Uterus (tissue), 3 donors: ENCODE measurements at regions not wholly inside any gene's neighbourhood (a gene's known extent, or its start where the extent isn't known, plus 50 kb on each side); places are given as distances from the start of the nearest gene placed in this dataset.

Source experiments
- DNase-seq, 2 donors: peaks; one replicate each; pipeline ENCODE4 v3.0.0-alpha.2; 2019 to 2020
- H3K27ac ChIP-seq, 2 donors: fragments of 200-600 bp; sonication (generic); 1 replicate in 1 of 2; 2 replicates in 1 of 2; pipeline ENCODE4 v1.5.1; 2016 to 2018
- H3K27me3 ChIP-seq, 2 donors: fragments of 200-600 bp; sonication (generic); one replicate each; pipeline ENCODE4 v1.5.1; 2018 to 2019; ENCODE audit warnings: control low read depth in 1 of 2
- H3K36me3 ChIP-seq, 2 donors: fragments of 200-600 bp; sonication (generic); one replicate each; pipeline ENCODE4 v1.5.1; 2019; ENCODE audit warnings: control low read depth in 1 of 2
- H3K4me1 ChIP-seq, 2 donors: fragments of 200-600 bp; sonication (generic); one replicate each; pipeline ENCODE4 v1.5.1; 2018 to 2019; ENCODE audit warnings: control low read depth in 1 of 2
- H3K4me3 ChIP-seq, 2 donors: fragments of 200-600 bp; sonication (generic); 1 replicate in 1 of 2; 2 replicates in 1 of 2; pipeline ENCODE4 v1.5.1; 2018 to 2019; ENCODE audit warnings: mild to moderate bottlenecking in 1 of 2
- H3K9me3 ChIP-seq, 2 donors: fragments of 200-600 bp; sonication (generic); one replicate each; pipeline ENCODE4 v1.5.1; 2019; ENCODE audit warnings: control low read depth in 1 of 2
- POLR2A ChIP-seq, 2 donors: fragments of 450-650 bp; IDR thresholded peaks; one replicate each; pipeline ENCODE4 v1.6.1; 2016; ENCODE audit warnings: antibody characterized with exemption in 2 of 2, mild to moderate bottlenecking in 1 of 2, moderate library complexity in 1 of 2
- intact Hi-C: fragments of 100-400 bp; cut with DNase I; formaldehyde crosslinking; loops from one replicate; pipeline ENCODE4 v1.15.1; 2023; ENCODE audit warnings: low total_unique reads
- TF ChIP-seq, protein P1 (sequence below), 4 experiments: fragments of 200-600 bp in 2 of 4; fragments of 450-650 bp in 2 of 4; sonication (generic) in 2 of 4; IDR thresholded peaks; one replicate each; pipeline ENCODE4 v1.5.1; 2016 to 2019; ENCODE audit warnings: antibody characterized with exemption in 4 of 4, mild to moderate bottlenecking in 2 of 4, moderate library complexity in 1 of 4
- donor health status: DM: yes; HTN: yes; CAD: no.

GRCh38 chr7:138369797-138370196 is 90.3 kb upstream of the TRIM24 start:
- TF ChIP-seq POLR2A (IDR thresholded peaks at IDR 0.05), result no peak
- TF ChIP-seq, protein P1, sequence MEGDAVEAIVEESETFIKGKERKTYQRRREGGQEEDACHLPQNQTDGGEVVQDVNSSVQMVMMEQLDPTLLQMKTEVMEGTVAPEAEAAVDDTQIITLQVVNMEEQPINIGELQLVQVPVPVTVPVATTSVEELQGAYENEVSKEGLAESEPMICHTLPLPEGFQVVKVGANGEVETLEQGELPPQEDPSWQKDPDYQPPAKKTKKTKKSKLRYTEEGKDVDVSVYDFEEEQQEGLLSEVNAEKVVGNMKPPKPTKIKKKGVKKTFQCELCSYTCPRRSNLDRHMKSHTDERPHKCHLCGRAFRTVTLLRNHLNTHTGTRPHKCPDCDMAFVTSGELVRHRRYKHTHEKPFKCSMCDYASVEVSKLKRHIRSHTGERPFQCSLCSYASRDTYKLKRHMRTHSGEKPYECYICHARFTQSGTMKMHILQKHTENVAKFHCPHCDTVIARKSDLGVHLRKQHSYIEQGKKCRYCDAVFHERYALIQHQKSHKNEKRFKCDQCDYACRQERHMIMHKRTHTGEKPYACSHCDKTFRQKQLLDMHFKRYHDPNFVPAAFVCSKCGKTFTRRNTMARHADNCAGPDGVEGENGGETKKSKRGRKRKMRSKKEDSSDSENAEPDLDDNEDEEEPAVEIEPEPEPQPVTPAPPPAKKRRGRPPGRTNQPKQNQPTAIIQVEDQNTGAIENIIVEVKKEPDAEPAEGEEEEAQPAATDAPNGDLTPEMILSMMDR (IDR thresholded peaks at IDR 0.05), result no peak
- Histone ChIP-seq H3K27ac (no peak overlapping the region), H3K27me3 (no peaks in the 10 kb centered on the region), H3K4me1 (no peaks in the 10 kb centered on the region), H3K4me3 (no peak overlapping the region), H3K36me3 (no peaks in the 10 kb centered on the region), H3K9me3 (no peaks in the 10 kb centered on the region)
- intact Hi-C loops, result no loop called here
- DNase-seq, result no peak

- Histone ChIP-seq H3K27me3 (no peaks in the 10 kb centered on the region), H3K27ac (no peak overlapping the region), H3K9me3 (no peaks in the 10 kb centered on the region), H3K4me1 (no peaks in the 10 kb centered on the region), H3K36me3 (no peaks in the 10 kb centered on the region), H3K4me3 (no peak overlapping the region)
- no peak for DNase-seq
- intact Hi-C loops, result no loop called here
- no peak for TF ChIP-seq POLR2A (IDR thresholded peaks at IDR 0.05)
- TF ChIP-seq, protein P1 (IDR thresholded peaks at IDR 0.05), result no peak
These were observed 89.1 kb upstream of the TRIM24 start for GRCh38 chr7:138370956-138371355.

- intact Hi-C loops, result no loop called here
These were observed 85.9 kb upstream of the TRIM24 start for GRCh38 chr7:138374119-138374693.

GRCh38 chr7:138377306-138377705 is 82.8 kb upstream of the TRIM24 start:
- no peak for DNase-seq
- H3K27me3 ChIP-seq, result no peaks in the 10 kb centered on the region
- no peaks in the 10 kb centered on the region for H3K36me3 ChIP-seq
- intact Hi-C loops, result no loop called here
- no peak overlapping the region for H3K27ac ChIP-seq
- TF ChIP-seq POLR2A (IDR thresholded peaks at IDR 0.05), result no peak
- TF ChIP-seq, protein P1 (IDR thresholded peaks at IDR 0.05), result no peak
- H3K4me1 ChIP-seq, result no peaks in the 10 kb centered on the region
- no peaks in the 10 kb centered on the region for H3K9me3 ChIP-seq
- H3K4me3 ChIP-seq, result no peak overlapping the region

More at GRCh38 chr7:138374119-138374693, 85.9 kb upstream of the TRIM24 start:
- no peak overlapping the region for H3K4me3 ChIP-seq
- DNase-seq, result no peak
- no peaks in the 10 kb centered on the region for H3K36me3 ChIP-seq
- H3K27ac ChIP-seq, result no peak overlapping the region
- TF ChIP-seq, protein P1 (IDR thresholded peaks at IDR 0.05), result no peak
- TF ChIP-seq POLR2A (IDR thresholded peaks at IDR 0.05), result no peak
- no peaks in the 10 kb centered on the region for H3K4me1 ChIP-seq
- H3K27me3 ChIP-seq, result no peaks in the 10 kb centered on the region
- no peaks in the 10 kb centered on the region for H3K9me3 ChIP-seq

DNA sequence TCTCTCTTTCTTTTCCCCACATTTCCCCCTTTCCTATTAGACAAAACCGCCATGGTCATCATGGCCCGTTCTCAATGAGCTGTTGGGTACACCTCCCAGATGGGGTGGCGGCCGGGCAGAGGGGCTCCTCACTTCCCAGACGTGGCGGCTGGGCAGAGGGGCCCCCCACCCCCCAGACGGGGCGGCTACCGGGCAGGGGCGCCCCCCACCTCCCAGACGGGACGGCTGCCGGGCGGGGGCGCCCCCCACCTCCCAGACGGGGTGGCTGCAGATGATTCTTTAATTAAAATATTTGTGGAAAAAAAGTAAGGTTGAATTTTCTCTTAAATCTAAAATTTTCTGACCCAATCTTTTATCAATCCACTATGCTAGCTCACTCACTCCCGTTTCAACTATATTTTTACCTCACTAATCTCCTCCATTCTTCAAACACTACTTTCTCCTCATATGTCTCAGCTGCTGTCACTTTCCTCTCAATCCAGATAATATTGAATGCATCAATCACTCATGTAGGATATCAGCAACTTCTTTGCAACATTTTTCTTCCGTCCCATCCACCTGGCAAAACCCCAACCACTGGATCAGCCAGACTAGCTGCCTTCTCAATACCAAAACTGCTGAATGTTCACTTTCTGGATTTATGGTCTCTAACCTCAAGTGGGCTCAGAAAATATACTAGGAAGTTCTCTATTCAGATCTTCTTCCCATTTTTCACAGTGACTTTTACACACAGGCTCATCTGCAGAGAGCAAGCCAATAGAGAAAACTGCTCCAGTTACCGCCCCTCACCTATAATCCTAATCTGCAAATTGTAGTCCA is 81.1 kb upstream of the TRIM24 start:
- intact Hi-C loops, result no loop called here

More for the DNA sequence above, 81.1 kb upstream of the TRIM24 start:
- no peak for TF ChIP-seq POLR2A (IDR thresholded peaks at IDR 0.05)
- TF ChIP-seq, protein P1 (IDR thresholded peaks at IDR 0.05), result no peak
- H3K4me1 ChIP-seq, result no peaks in the 10 kb centered on the region
- DNase-seq, result no peak
- H3K27ac ChIP-seq, result no peak overlapping the region
- H3K4me3 ChIP-seq, result no peak overlapping the region
- H3K36me3 ChIP-seq, result no peaks in the 10 kb centered on the region
- no peaks in the 10 kb centered on the region for H3K9me3 ChIP-seq
- H3K27me3 ChIP-seq, result no peaks in the 10 kb centered on the region
